ENCODE measurements at regions not wholly inside any gene's neighbourhood (a gene's known extent, or its start where the extent isn't known, plus 50 kb on each side); places are given as distances from the start of the nearest gene placed in this dataset.

DNA sequence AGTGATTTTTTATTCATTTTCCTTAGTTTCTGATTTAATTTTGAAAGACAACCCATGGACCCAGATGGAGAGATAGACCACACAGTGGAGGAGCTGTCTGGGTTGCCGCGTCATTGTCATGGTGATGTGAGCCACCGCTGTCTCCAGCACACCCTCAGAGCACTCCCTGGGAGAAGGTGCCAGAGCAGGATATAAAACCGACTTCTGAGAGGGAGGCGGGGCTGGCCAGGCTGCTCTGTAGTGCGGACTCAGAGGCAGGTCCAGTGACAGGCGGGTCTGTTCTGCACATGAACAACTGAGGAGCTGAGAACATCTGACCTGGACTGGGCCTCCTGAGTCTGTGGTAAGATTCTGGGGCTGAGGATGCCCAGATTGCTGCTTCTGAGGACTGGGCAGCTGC, 216.3 kb upstream of the NLRP1 start (continued):
- TF ChIP-seq, protein P1, sequence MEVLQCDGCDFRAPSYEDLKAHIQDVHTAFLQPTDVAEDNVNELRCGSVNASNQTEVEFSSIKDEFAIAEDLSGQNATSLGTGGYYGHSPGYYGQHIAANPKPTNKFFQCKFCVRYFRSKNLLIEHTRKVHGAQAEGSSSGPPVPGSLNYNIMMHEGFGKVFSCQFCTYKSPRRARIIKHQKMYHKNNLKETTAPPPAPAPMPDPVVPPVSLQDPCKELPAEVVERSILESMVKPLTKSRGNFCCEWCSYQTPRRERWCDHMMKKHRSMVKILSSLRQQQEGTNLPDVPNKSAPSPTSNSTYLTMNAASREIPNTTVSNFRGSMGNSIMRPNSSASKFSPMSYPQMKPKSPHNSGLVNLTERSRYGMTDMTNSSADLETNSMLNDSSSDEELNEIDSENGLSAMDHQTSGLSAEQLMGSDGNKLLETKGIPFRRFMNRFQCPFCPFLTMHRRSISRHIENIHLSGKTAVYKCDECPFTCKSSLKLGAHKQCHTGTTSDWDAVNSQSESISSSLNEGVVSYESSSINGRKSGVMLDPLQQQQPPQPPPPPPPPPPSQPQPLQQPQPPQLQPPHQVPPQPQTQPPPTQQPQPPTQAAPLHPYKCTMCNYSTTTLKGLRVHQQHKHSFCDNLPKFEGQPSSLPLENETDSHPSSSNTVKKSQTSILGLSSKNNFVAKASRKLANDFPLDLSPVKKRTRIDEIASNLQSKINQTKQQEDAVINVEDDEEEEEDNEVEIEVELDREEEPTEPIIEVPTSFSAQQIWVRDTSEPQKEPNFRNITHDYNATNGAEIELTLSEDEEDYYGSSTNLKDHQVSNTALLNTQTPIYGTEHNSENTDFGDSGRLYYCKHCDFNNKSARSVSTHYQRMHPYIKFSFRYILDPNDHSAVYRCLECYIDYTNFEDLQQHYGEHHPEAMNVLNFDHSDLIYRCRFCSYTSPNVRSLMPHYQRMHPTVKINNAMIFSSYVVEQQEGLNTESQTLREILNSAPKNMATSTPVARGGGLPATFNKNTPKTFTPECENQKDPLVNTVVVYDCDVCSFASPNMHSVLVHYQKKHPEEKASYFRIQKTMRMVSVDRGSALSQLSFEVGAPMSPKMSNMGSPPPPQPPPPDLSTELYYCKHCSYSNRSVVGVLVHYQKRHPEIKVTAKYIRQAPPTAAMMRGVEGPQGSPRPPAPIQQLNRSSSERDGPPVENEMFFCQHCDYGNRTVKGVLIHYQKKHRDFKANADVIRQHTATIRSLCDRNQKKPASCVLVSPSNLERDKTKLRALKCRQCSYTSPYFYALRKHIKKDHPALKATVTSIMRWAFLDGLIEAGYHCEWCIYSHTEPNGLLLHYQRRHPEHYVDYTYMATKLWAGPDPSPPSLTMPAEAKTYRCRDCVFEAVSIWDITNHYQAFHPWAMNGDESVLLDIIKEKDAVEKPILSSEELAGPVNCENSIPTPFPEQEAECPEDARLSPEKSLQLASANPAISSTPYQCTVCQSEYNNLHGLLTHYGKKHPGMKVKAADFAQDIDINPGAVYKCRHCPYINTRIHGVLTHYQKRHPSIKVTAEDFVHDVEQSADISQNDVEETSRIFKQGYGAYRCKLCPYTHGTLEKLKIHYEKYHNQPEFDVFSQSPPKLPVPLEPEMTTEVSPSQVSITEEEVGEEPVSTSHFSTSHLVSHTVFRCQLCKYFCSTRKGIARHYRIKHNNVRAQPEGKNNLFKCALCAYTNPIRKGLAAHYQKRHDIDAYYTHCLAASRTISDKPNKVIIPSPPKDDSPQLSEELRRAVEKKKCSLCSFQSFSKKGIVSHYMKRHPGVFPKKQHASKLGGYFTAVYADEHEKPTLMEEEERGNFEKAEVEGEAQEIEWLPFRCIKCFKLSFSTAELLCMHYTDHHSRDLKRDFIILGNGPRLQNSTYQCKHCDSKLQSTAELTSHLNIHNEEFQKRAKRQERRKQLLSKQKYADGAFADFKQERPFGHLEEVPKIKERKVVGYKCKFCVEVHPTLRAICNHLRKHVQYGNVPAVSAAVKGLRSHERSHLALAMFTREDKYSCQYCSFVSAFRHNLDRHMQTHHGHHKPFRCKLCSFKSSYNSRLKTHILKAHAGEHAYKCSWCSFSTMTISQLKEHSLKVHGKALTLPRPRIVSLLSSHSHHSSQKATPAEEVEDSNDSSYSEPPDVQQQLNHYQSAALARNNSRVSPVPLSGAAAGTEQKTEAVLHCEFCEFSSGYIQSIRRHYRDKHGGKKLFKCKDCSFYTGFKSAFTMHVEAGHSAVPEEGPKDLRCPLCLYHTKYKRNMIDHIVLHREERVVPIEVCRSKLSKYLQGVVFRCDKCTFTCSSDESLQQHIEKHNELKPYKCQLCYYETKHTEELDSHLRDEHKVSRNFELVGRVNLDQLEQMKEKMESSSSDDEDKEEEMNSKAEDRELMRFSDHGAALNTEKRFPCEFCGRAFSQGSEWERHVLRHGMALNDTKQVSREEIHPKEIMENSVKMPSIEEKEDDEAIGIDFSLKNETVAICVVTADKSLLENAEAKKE (CRISPR knock-in tag; IDR thresholded peaks at IDR 0.05) = no peak

DNA sequence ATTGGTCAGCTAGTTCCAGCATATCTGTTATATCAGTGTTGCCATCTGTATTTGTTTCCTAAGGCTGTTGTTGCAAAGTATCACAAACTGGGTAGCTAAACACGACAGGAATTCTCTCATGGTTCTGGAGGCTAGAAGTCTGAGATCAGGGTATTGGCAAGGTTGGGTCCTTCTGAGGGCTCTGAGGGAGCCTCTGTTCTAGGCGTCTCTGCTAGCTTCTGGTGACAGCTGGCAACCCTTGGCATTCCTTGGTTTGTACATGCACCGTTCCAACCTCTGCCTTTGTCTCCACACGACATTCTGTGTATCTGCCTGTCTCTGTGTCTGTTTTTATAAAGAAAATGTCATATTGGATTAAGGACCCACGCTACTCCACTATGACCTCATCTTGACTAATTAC, 219.9 kb upstream of the NLRP1 start:
- ATAC-seq (no peak), DNase-seq (ENCODE audit: low spot score) (no peak)
- Mint-ChIP-seq H3K27ac (no peak overlapping the region), H3K27me3 (ENCODE audit: insufficient read depth, low read depth, poor library complexity) (no peaks in the 10 kb centered on the region), H3K36me3 (ENCODE audit: low read depth) (peaks cover 3% of the 10 kb centered on the region; the same call in 1 of the 3 replicates), H3K9me3 (peaks cover 32% of the 10 kb centered on the region), H3K4me3 (no peak overlapping the region), H3K4me1 (peaks cover 11% of the 10 kb centered on the region)
- no peaks in the 10 kb centered on the region for H4K20me1 ChIP-seq (replicated peaks; ENCODE audit: insufficient read depth)
- H3K4me3 ChIP-seq = no peak overlapping the region
- no peak overlapping the region for H2AFZ ChIP-seq
- no peaks in the 10 kb centered on the region for H3K27me3 ChIP-seq (ENCODE audit: insufficient read depth)
- no peak overlapping the region for H3K4me2 ChIP-seq
- peaks cover 9% of the 10 kb centered on the region; the same call in 1 of the 2 replicates for H3K4me1 ChIP-seq (ENCODE audit: insufficient read depth)
- H3K79me2 ChIP-seq (replicated peaks; ENCODE audit: insufficient read depth) = no peaks in the 10 kb centered on the region
- H3K27ac ChIP-seq (ENCODE audit: low read depth) = no peak overlapping the region
- 0 out of 2 replicates have a peak, but pooled peaks cover 4% of the 10 kb centered on the region for H3K9me2 ChIP-seq (ENCODE audit: insufficient read depth)
- H3F3A ChIP-seq (replicated peaks; ENCODE audit: low read depth) = no peaks in the 10 kb centered on the region
- no peaks in the 10 kb centered on the region for H3K36me3 ChIP-seq (ENCODE audit: insufficient read depth)
- TF ChIP-seq STAT1 (IDR thresholded peaks at IDR 0.05; ENCODE audit: unreplicated experiment) (no peak), ZNF114 (CRISPR knock-in tag; IDR thresholded peaks at IDR 0.05) (no peak), NANOG (IDR thresholded peaks at IDR 0.05; ENCODE audit: borderline replicate concordance) (no peak), JUNB (IDR thresholded peaks at IDR 0.05; ENCODE audit: unreplicated experiment) (no peak), EZH2phosphoT487 (IDR thresholded peaks at IDR 0.05; ENCODE audit: unreplicated experiment) (no peak)
- TF ChIP-seq, protein P2, sequence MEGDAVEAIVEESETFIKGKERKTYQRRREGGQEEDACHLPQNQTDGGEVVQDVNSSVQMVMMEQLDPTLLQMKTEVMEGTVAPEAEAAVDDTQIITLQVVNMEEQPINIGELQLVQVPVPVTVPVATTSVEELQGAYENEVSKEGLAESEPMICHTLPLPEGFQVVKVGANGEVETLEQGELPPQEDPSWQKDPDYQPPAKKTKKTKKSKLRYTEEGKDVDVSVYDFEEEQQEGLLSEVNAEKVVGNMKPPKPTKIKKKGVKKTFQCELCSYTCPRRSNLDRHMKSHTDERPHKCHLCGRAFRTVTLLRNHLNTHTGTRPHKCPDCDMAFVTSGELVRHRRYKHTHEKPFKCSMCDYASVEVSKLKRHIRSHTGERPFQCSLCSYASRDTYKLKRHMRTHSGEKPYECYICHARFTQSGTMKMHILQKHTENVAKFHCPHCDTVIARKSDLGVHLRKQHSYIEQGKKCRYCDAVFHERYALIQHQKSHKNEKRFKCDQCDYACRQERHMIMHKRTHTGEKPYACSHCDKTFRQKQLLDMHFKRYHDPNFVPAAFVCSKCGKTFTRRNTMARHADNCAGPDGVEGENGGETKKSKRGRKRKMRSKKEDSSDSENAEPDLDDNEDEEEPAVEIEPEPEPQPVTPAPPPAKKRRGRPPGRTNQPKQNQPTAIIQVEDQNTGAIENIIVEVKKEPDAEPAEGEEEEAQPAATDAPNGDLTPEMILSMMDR (conservative IDR thresholded peaks at IDR 0.05; ENCODE audit: low read depth in 2 of 2) = no peak
- TF ChIP-seq, protein P3, sequence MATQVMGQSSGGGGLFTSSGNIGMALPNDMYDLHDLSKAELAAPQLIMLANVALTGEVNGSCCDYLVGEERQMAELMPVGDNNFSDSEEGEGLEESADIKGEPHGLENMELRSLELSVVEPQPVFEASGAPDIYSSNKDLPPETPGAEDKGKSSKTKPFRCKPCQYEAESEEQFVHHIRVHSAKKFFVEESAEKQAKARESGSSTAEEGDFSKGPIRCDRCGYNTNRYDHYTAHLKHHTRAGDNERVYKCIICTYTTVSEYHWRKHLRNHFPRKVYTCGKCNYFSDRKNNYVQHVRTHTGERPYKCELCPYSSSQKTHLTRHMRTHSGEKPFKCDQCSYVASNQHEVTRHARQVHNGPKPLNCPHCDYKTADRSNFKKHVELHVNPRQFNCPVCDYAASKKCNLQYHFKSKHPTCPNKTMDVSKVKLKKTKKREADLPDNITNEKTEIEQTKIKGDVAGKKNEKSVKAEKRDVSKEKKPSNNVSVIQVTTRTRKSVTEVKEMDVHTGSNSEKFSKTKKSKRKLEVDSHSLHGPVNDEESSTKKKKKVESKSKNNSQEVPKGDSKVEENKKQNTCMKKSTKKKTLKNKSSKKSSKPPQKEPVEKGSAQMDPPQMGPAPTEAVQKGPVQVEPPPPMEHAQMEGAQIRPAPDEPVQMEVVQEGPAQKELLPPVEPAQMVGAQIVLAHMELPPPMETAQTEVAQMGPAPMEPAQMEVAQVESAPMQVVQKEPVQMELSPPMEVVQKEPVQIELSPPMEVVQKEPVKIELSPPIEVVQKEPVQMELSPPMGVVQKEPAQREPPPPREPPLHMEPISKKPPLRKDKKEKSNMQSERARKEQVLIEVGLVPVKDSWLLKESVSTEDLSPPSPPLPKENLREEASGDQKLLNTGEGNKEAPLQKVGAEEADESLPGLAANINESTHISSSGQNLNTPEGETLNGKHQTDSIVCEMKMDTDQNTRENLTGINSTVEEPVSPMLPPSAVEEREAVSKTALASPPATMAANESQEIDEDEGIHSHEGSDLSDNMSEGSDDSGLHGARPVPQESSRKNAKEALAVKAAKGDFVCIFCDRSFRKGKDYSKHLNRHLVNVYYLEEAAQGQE (IDR thresholded peaks at IDR 0.05; ENCODE audit: unreplicated experiment) = no peak
- TF ChIP-seq, protein P4, sequence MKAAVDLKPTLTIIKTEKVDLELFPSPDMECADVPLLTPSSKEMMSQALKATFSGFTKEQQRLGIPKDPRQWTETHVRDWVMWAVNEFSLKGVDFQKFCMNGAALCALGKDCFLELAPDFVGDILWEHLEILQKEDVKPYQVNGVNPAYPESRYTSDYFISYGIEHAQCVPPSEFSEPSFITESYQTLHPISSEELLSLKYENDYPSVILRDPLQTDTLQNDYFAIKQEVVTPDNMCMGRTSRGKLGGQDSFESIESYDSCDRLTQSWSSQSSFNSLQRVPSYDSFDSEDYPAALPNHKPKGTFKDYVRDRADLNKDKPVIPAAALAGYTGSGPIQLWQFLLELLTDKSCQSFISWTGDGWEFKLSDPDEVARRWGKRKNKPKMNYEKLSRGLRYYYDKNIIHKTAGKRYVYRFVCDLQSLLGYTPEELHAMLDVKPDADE (IDR thresholded peaks at IDR 0.05) = no peak
